B cell (primary cell): ENCODE measurements at regions not wholly inside any gene's neighbourhood (a gene's known extent, or its start where the extent isn't known, plus 50 kb on each side); places are given as distances from the start of the nearest gene placed in this dataset.

Experiments used
- CTCF ChIP-seq: fragments of 200-600 bp; IDR thresholded peaks from one replicate; pipeline ENCODE4 v1.8.0; 2022; ENCODE audit warnings: antibody characterized with exemption, mild to moderate bottlenecking
- EZH2 ChIP-seq: IDR thresholded peaks from 2 replicates; pipeline ENCODE4 v1.6.1; 2012; ENCODE audit warnings: borderline replicate concordance, low read depth, mild to moderate bottlenecking, moderate library complexity, low read length; ENCODE audit not compliant: insufficient read depth, poor library complexity, severe bottlenecking

DNA sequence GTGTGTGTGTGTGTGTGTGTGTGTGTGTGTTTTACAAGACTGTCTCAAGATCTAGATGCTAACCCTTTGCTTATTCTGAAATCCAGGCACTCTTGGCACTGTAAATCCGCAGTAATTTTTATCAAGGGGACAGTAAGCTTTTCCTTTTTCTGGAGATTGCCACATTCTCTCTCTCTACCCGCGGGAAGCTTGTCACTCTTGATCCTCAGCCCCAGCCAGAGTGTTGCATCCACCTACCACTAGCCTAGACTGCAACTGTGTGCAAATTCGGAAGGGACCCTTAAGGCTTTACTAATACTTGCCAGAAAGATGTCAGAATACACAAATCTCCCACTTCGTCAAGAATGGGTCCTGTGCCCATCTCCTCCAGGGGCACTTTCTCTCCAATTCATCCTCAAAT is 54.9 kb upstream of the EPB41L4A start:
- no peak for TF ChIP-seq CTCF
- TF ChIP-seq EZH2: no peak
